ENCODE measurements at regions not wholly inside any gene's neighbourhood (a gene's known extent, or its start where the extent isn't known, plus 50 kb on each side); places are given as distances from the start of the nearest gene placed in this dataset.

DNA sequence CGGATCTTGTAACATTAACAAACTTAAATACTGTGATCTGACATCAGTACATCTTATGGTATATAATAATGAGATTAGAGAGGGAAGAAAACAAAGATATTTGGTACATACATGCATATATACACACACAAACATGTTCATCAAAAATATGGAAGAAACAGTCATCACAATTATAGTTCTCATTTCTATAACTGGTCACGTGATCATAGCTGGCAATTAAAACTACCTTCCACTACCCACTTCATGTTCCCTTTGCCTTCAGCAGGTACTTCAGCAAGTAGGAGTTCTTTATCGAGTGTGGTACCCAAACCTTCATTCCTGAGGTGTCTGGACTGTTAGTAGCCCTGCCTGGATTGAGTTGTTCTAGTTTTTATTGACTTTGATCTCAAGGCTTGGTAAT lies 70.9 kb upstream of the ALDH1A3 start (continued):
- TF ChIP-seq, protein P1, sequence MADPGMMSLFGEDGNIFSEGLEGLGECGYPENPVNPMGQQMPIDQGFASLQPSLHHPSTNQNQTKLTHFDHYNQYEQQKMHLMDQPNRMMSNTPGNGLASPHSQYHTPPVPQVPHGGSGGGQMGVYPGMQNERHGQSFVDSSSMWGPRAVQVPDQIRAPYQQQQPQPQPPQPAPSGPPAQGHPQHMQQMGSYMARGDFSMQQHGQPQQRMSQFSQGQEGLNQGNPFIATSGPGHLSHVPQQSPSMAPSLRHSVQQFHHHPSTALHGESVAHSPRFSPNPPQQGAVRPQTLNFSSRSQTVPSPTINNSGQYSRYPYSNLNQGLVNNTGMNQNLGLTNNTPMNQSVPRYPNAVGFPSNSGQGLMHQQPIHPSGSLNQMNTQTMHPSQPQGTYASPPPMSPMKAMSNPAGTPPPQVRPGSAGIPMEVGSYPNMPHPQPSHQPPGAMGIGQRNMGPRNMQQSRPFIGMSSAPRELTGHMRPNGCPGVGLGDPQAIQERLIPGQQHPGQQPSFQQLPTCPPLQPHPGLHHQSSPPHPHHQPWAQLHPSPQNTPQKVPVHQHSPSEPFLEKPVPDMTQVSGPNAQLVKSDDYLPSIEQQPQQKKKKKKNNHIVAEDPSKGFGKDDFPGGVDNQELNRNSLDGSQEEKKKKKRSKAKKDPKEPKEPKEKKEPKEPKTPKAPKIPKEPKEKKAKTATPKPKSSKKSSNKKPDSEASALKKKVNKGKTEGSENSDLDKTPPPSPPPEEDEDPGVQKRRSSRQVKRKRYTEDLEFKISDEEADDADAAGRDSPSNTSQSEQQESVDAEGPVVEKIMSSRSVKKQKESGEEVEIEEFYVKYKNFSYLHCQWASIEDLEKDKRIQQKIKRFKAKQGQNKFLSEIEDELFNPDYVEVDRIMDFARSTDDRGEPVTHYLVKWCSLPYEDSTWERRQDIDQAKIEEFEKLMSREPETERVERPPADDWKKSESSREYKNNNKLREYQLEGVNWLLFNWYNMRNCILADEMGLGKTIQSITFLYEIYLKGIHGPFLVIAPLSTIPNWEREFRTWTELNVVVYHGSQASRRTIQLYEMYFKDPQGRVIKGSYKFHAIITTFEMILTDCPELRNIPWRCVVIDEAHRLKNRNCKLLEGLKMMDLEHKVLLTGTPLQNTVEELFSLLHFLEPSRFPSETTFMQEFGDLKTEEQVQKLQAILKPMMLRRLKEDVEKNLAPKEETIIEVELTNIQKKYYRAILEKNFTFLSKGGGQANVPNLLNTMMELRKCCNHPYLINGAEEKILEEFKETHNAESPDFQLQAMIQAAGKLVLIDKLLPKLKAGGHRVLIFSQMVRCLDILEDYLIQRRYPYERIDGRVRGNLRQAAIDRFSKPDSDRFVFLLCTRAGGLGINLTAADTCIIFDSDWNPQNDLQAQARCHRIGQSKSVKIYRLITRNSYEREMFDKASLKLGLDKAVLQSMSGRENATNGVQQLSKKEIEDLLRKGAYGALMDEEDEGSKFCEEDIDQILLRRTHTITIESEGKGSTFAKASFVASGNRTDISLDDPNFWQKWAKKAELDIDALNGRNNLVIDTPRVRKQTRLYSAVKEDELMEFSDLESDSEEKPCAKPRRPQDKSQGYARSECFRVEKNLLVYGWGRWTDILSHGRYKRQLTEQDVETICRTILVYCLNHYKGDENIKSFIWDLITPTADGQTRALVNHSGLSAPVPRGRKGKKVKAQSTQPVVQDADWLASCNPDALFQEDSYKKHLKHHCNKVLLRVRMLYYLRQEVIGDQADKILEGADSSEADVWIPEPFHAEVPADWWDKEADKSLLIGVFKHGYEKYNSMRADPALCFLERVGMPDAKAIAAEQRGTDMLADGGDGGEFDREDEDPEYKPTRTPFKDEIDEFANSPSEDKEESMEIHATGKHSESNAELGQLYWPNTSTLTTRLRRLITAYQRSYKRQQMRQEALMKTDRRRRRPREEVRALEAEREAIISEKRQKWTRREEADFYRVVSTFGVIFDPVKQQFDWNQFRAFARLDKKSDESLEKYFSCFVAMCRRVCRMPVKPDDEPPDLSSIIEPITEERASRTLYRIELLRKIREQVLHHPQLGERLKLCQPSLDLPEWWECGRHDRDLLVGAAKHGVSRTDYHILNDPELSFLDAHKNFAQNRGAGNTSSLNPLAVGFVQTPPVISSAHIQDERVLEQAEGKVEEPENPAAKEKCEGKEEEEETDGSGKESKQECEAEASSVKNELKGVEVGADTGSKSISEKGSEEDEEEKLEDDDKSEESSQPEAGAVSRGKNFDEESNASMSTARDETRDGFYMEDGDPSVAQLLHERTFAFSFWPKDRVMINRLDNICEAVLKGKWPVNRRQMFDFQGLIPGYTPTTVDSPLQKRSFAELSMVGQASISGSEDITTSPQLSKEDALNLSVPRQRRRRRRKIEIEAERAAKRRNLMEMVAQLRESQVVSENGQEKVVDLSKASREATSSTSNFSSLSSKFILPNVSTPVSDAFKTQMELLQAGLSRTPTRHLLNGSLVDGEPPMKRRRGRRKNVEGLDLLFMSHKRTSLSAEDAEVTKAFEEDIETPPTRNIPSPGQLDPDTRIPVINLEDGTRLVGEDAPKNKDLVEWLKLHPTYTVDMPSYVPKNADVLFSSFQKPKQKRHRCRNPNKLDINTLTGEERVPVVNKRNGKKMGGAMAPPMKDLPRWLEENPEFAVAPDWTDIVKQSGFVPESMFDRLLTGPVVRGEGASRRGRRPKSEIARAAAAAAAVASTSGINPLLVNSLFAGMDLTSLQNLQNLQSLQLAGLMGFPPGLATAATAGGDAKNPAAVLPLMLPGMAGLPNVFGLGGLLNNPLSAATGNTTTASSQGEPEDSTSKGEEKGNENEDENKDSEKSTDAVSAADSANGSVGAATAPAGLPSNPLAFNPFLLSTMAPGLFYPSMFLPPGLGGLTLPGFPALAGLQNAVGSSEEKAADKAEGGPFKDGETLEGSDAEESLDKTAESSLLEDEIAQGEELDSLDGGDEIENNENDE (IDR thresholded peaks at IDR 0.05; ENCODE audit: insufficient replicate concordance, low read length) = no peak
- TF ChIP-seq SIN3A (conservative IDR thresholded peaks at IDR 0.05 in 1 of 2, IDR thresholded peaks at IDR 0.05 in 1 of 2; ENCODE audit: low read depth in 1 of 2, low read length in 2 of 2) (no peak), TBP (IDR thresholded peaks at IDR 0.05; ENCODE audit: low read depth, low read length) (no peak), CBX5 (IDR thresholded peaks at IDR 0.05; ENCODE audit: low read depth, low read length) (no peak), NANOG (IDR thresholded peaks at IDR 0.05; ENCODE audit: insufficient read depth, low read depth, low read length, poor library complexity, severe bottlenecking) (no peak), POLR2AphosphoS5 (IDR thresholded peaks at IDR 0.05; ENCODE audit: low read depth, low read length) (no peak), EP300 (IDR thresholded peaks at IDR 0.05; ENCODE audit: borderline replicate concordance in 1 of 2, low read depth in 2 of 2, low read length in 2 of 2) (no peak), CBX8 (IDR thresholded peaks at IDR 0.05; ENCODE audit: borderline replicate concordance, low read depth, low read length) (no peak), HDAC2 (IDR thresholded peaks at IDR 0.05; ENCODE audit: borderline replicate concordance in 1 of 2, low read depth in 2 of 2, low read length in 2 of 2) (no peak)

Data from H1 (cell line).